Astrocyte (in vitro differentiated cells and primary cell): ENCODE measurements at regions not wholly inside any gene's neighbourhood (a gene's known extent, or its start where the extent isn't known, plus 50 kb on each side); places are given as distances from the start of the nearest gene placed in this dataset.

Source experiments
- DNase-seq: peaks from one replicate; pipeline ENCODE4 v3.0.0-alpha.2; 2010; ENCODE audit warnings: low read depth
- FAIRE-seq: peaks from 2 replicates; lab custom pipeline; 2011; peaks lifted over from hg19 to GRCh38; lab: Jason Lieb, UNC
- H2AFZ ChIP-seq: 2 replicates; pipeline ENCODE4 v1.6.0; 2012; ENCODE audit warnings: low read depth, low read length, inconsistent platforms
- H3K27ac ChIP-seq: 2 replicates; pipeline ENCODE4 v1.5.1; 2011; ENCODE audit warnings: low read depth, low read length, inconsistent platforms
- H3K27me3 ChIP-seq: 2 replicates; pipeline ENCODE4 v1.6.0; 2011; ENCODE audit warnings: low read length, inconsistent platforms; ENCODE audit not compliant: insufficient read depth
- H3K36me3 ChIP-seq: 2 replicates; pipeline ENCODE4 v1.5.1; 2011; ENCODE audit warnings: low read length, inconsistent platforms; ENCODE audit not compliant: insufficient read depth
- H3K4me1 ChIP-seq: 2 replicates; pipeline ENCODE4 v1.5.1; 2011; ENCODE audit warnings: low read length, inconsistent platforms; ENCODE audit not compliant: insufficient read depth
- H3K4me2 ChIP-seq: 2 replicates; pipeline ENCODE4 v1.6.0; 2012; ENCODE audit warnings: low read length, inconsistent platforms
- H3K4me3 ChIP-seq: 2 replicates; pipeline ENCODE4 v1.5.1; 2011; ENCODE audit warnings: low read depth, mild to moderate bottlenecking, low read length, inconsistent platforms; ENCODE audit not compliant: insufficient read depth
- H3K79me2 ChIP-seq: 2 replicates; pipeline ENCODE4 v1.6.0; 2012; ENCODE audit warnings: mild to moderate bottlenecking, low read length, inconsistent platforms; ENCODE audit not compliant: insufficient read depth
- H3K9ac ChIP-seq: 2 replicates; pipeline ENCODE4 v1.6.0; 2012; ENCODE audit warnings: mild to moderate bottlenecking, low read length, inconsistent platforms
- H3K9me3 ChIP-seq: 2 replicates; pipeline ENCODE4 v1.5.1; 2012; ENCODE audit warnings: low read depth, mild to moderate bottlenecking, low read length, inconsistent platforms; ENCODE audit not compliant: insufficient read depth
- H4K20me1 ChIP-seq: 2 replicates; pipeline ENCODE4 v1.6.0; 2012; ENCODE audit warnings: low read length, inconsistent platforms; ENCODE audit not compliant: insufficient read depth
- H3K27ac Mint-ChIP-seq: one replicate; pipeline ENCODE4 v1.8.0; 2021; ENCODE audit warnings: mild to moderate bottlenecking, mixed read lengths; ENCODE audit not compliant: unreplicated experiment
- H3K27me3 Mint-ChIP-seq: one replicate; pipeline ENCODE4 v1.8.0; 2021; ENCODE audit warnings: low read depth, mixed read lengths; ENCODE audit not compliant: unreplicated experiment
- H3K36me3 Mint-ChIP-seq: one replicate; pipeline ENCODE4 v1.8.0; 2021; ENCODE audit warnings: low read depth, mixed read lengths; ENCODE audit not compliant: unreplicated experiment
- H3K4me1 Mint-ChIP-seq: one replicate; pipeline ENCODE4 v1.8.0; 2021; ENCODE audit warnings: low read depth, mixed read lengths; ENCODE audit not compliant: unreplicated experiment
- H3K4me3 Mint-ChIP-seq: one replicate; pipeline ENCODE4 v1.8.0; 2021; ENCODE audit warnings: mild to moderate bottlenecking, moderate library complexity, mixed read lengths; ENCODE audit not compliant: unreplicated experiment
- H3K9me3 Mint-ChIP-seq: one replicate; pipeline ENCODE4 v1.8.0; 2021; ENCODE audit warnings: mild to moderate bottlenecking, mixed read lengths; ENCODE audit not compliant: unreplicated experiment
- CTCF ChIP-seq: IDR thresholded peaks from 2 replicates; pipeline ENCODE4 v1.5.1; 2011; ENCODE audit warnings: low read depth, mild to moderate bottlenecking, inconsistent platforms, low read length, moderate library complexity; ENCODE audit not compliant: insufficient read depth
- EZH2 ChIP-seq: IDR thresholded peaks from 2 replicates; pipeline ENCODE4 v1.6.1; 2012; ENCODE audit warnings: mild to moderate bottlenecking, low read length, inconsistent platforms; ENCODE audit not compliant: insufficient read depth

DNA sequence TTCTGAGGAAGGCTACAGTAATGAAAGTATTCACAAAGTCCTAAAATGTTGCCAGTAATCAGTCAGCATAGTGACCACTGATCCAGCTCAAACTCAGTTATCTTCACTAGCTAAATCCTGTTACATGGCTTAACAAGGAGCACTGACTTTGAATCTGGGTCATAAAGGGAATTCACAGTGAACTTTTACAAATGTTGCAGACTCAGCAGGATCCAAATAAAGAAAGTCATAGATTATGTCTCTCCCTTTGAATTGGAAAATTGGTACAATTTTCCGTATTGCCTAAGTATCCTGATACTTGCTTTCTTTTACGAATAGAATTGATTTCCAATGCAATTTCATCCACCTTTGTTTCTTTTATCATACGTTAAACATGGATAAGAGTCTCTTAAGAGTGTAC, 431.5 kb upstream of the CNTN6 start:
- H3K9me3 Mint-ChIP-seq, result peaks cover 2% of the 10 kb centered on the region
- Histone ChIP-seq H3K27me3 (no peaks in the 10 kb centered on the region), H3K9me3 (no peaks in the 10 kb centered on the region), H3K27ac (no peak overlapping the region), H4K20me1 (no peaks in the 10 kb centered on the region), H3K9ac (no peak overlapping the region), H3K4me3 (no peak overlapping the region), H2AFZ (no peak overlapping the region), H3K79me2 (no peaks in the 10 kb centered on the region), H3K4me2 (no peak overlapping the region), H3K4me1 (no peaks in the 10 kb centered on the region), H3K36me3 (no peaks in the 10 kb centered on the region)
- DNase-seq, result no peak
- no peaks in the 10 kb centered on the region for H3K27me3 Mint-ChIP-seq
- TF ChIP-seq EZH2 (no peak), CTCF (no peak)
- no peak overlapping the region for H3K27ac Mint-ChIP-seq
- no peak for FAIRE-seq
- H3K36me3 Mint-ChIP-seq, result no peaks in the 10 kb centered on the region
- H3K4me3 Mint-ChIP-seq, result no peak overlapping the region
- H3K4me1 Mint-ChIP-seq, result no peaks in the 10 kb centered on the region

- TF ChIP-seq CTCF, result no peak
- no peak for TF ChIP-seq EZH2
- no peaks in the 10 kb centered on the region for H3K27me3 ChIP-seq
- H4K20me1 ChIP-seq, result no peaks in the 10 kb centered on the region
- no peak overlapping the region for H3K4me3 Mint-ChIP-seq
- H3K9me3 ChIP-seq, result no peaks in the 10 kb centered on the region
- H3K27ac ChIP-seq, result no peak overlapping the region
- H3K9me3 Mint-ChIP-seq, result peaks cover 3% of the 10 kb centered on the region
- no peaks in the 10 kb centered on the region for H3K4me1 Mint-ChIP-seq
- no peak overlapping the region for H2AFZ ChIP-seq
- H3K9ac ChIP-seq, result no peak overlapping the region
- no peaks in the 10 kb centered on the region for H3K79me2 ChIP-seq
- H3K36me3 ChIP-seq, result no peaks in the 10 kb centered on the region
- H3K4me1 ChIP-seq, result no peaks in the 10 kb centered on the region
- H3K4me3 ChIP-seq, result no peak overlapping the region
- no peak overlapping the region for H3K4me2 ChIP-seq
- H3K27ac Mint-ChIP-seq, result no peak overlapping the region
- no peaks in the 10 kb centered on the region for H3K27me3 Mint-ChIP-seq
- FAIRE-seq, result no peak
- DNase-seq, result no peak
- no peaks in the 10 kb centered on the region for H3K36me3 Mint-ChIP-seq
Observed at GRCh38 chr3:674116-674515, 418.7 kb upstream of the CNTN6 start.

GRCh38 chr3:675846-676245, 417.0 kb upstream of the CNTN6 start:
- Mint-ChIP-seq H3K36me3 (no peaks in the 10 kb centered on the region), H3K9me3 (peaks cover 3% of the 10 kb centered on the region), H3K27me3 (no peaks in the 10 kb centered on the region), H3K4me1 (no peaks in the 10 kb centered on the region), H3K27ac (no peak overlapping the region), H3K4me3 (no peak overlapping the region)
- H2AFZ ChIP-seq, result no peak overlapping the region
- H4K20me1 ChIP-seq, result no peaks in the 10 kb centered on the region
- H3K79me2 ChIP-seq, result no peaks in the 10 kb centered on the region
- H3K9ac ChIP-seq, result no peak overlapping the region
- H3K4me2 ChIP-seq, result no peak overlapping the region
- H3K36me3 ChIP-seq, result no peaks in the 10 kb centered on the region
- H3K27ac ChIP-seq, result no peak overlapping the region
- no peak overlapping the region for H3K4me3 ChIP-seq
- no peaks in the 10 kb centered on the region for H3K4me1 ChIP-seq
- TF ChIP-seq CTCF (no peak), EZH2 (no peak)
- no peak for DNase-seq
- FAIRE-seq, result no peak
- H3K27me3 ChIP-seq, result no peaks in the 10 kb centered on the region
- H3K9me3 ChIP-seq, result no peaks in the 10 kb centered on the region
